AG04450 (cell line): ENCODE measurements at regions not wholly inside any gene's neighbourhood (a gene's known extent, or its start where the extent isn't known, plus 50 kb on each side); places are given as distances from the start of the nearest gene placed in this dataset.
A peak's percentile ranks its signal among the peaks of the same experiment; 100 is the strongest.

Source experiments
- CTCF ChIA-PET: fragments of 300-600, 350-600 bp; formaldehyde crosslinking; extraction: SDS; loops from one replicate; lab custom pipeline; 2022; ENCODE audit warnings: antibody characterized with exemption, inconsistent platforms; lab: Charles Lee
- POLR2A ChIA-PET: fragments of 350-600 bp; formaldehyde crosslinking; extraction: SDS; loops from one replicate; lab custom pipeline; 2021; ENCODE audit warnings: antibody characterized with exemption, inconsistent platforms; lab: Yijun Ruan, JAX
- DNase-seq: peaks from one replicate; pipeline ENCODE4 v3.0.0-alpha.2; 2011; ENCODE audit warnings: low read depth, low spot score
- H3K27ac ChIP-seq: one replicate; pipeline ENCODE4 v1.5.1; 2012; ENCODE audit warnings: low read depth, low read length, control low read depth
- H3K27me3 ChIP-seq: one replicate; pipeline ENCODE4 v1.6.0; 2012; ENCODE audit warnings: low read length; ENCODE audit not compliant: control insufficient read depth, insufficient read depth
- H3K4me3 ChIP-seq: 2 replicates; pipeline ENCODE4 v1.5.1; 2011; ENCODE audit warnings: mild to moderate bottlenecking, low read depth, low read length, control low read depth
- H3K9me3 ChIP-seq: 2 replicates; pipeline ENCODE4 v1.5.1; 2012; ENCODE audit warnings: low read length; ENCODE audit not compliant: control insufficient read depth, insufficient read depth
- CTCF ChIP-seq: IDR thresholded peaks from 2 replicates; pipeline ENCODE4 v1.5.1; 2011; ENCODE audit warnings: low read depth, low read length, control low read depth, inconsistent platforms

- DNase-seq, result no peak
- no peaks in the 10 kb centered on the region for H3K9me3 ChIP-seq
- TF ChIP-seq CTCF, result no peak
- no peaks in the 10 kb centered on the region for H3K27me3 ChIP-seq
- peak overlapping the region; percentile 53 for H3K27ac ChIP-seq
- CTCF ChIA-PET, result interaction anchor here (1.0 to 1.6 kb wide), 2 partner anchors 8 to 98 kb away, joined by 3 to 4 read pairs; no protein-coding TSS in a partner anchor
- no peak overlapping the region for H3K4me3 ChIP-seq
- POLR2A ChIA-PET, result no interaction called here
Measured at GRCh38 chr7:116357781-116358670, 141.5 kb upstream of the CAV2 start.

GRCh38 chr7:116361767-116362166 lies 137.8 kb upstream of the CAV2 start:
- POLR2A ChIA-PET, result no interaction called here
- no peak overlapping the region for H3K4me3 ChIP-seq
- H3K27me3 ChIP-seq, result no peaks in the 10 kb centered on the region
- no peak for TF ChIP-seq CTCF
- CTCF ChIA-PET, result no interaction called here
- no peak for DNase-seq
- H3K27ac ChIP-seq, result no peak overlapping the region
- H3K9me3 ChIP-seq, result no peaks in the 10 kb centered on the region

GRCh38 chr7:116363637-116364432 lies 135.7 kb upstream of the CAV2 start:
- DNase-seq, result no peak
- no peak overlapping the region for H3K27ac ChIP-seq
- CTCF ChIA-PET, result no interaction called here
- H3K9me3 ChIP-seq, result no peaks in the 10 kb centered on the region
- POLR2A ChIA-PET, result no interaction called here
- no peaks in the 10 kb centered on the region for H3K27me3 ChIP-seq
- TF ChIP-seq CTCF, result no peak
- H3K4me3 ChIP-seq, result no peak overlapping the region

GRCh38 chr7:116364469-116364868 lies 135.1 kb upstream of the CAV2 start:
- Histone ChIP-seq H3K27me3 (no peaks in the 10 kb centered on the region), H3K9me3 (no peaks in the 10 kb centered on the region), H3K27ac (no peak overlapping the region), H3K4me3 (no peak overlapping the region)
- DNase-seq, result no peak
- no peak for TF ChIP-seq CTCF
- CTCF ChIA-PET, result interaction anchor here (1.1 kb wide), 1 partner anchor 106 kb away, joined by 5 read pairs; no protein-coding TSS in a partner anchor
- POLR2A ChIA-PET, result no interaction called here

GRCh38 chr7:116365797-116366196 lies 133.7 kb upstream of the CAV2 start:
- H3K9me3 ChIP-seq, result no peaks in the 10 kb centered on the region; the same call in 1 of the 2 replicates
- H3K27ac ChIP-seq, result no peak overlapping the region
- ChIA-PET POLR2A (no interaction called here), CTCF (interaction anchor here (1.3 kb wide), 1 partner anchor 9 kb away, joined by 4 read pairs; no protein-coding TSS in a partner anchor)
- no peak overlapping the region for H3K4me3 ChIP-seq
- no peaks in the 10 kb centered on the region for H3K27me3 ChIP-seq
- no peak for DNase-seq
- TF ChIP-seq CTCF, result no peak
